ENCODE measurements at regions not wholly inside any gene's neighbourhood (a gene's known extent, or its start where the extent isn't known, plus 50 kb on each side); places are given as distances from the start of the nearest gene placed in this dataset.

GRCh38 chr16:65532258-65532657 is 410.4 kb upstream of the CDH11 start:
- no peak for TF ChIP-seq CTCF (IDR thresholded peaks at IDR 0.05)
- TF ChIP-seq POLR2A (IDR thresholded peaks at IDR 0.05) = no peak
